A549 (cell line): ENCODE measurements at regions not wholly inside any gene's neighbourhood (a gene's known extent, or its start where the extent isn't known, plus 50 kb on each side); places are given as distances from the start of the nearest gene placed in this dataset.

ENCODE experiments used
- EP300 ChIP-seq, 2 experiments: fragments of >200 bp; sonication (Bioruptor Twin); formaldehyde crosslinking; IDR thresholded peaks; 2 replicates in 1 of 2; 3 replicates in 1 of 2; pipeline ENCODE4 v1.6.1; 2016 to 2017
- ESRRA ChIP-seq: fragments of 150-350 bp; IDR thresholded peaks from 2 replicates; pipeline ENCODE4 v1.6.1; 2014; ENCODE audit warnings: mild to moderate bottlenecking, low read length, borderline replicate concordance
- KDM5A ChIP-seq: fragments of 200-600 bp; sonication (generic); IDR thresholded peaks from 2 replicates; pipeline ENCODE4 v1.6.1; 2016; ENCODE audit warnings: antibody characterized with exemption, mild to moderate bottlenecking
- MAFK ChIP-seq: fragments of 450-650 bp; IDR thresholded peaks from 2 replicates; pipeline ENCODE4 v1.6.1; 2014; ENCODE audit not compliant: partially characterized antibody
- TF ChIP-seq, protein P1 (sequence below): fragments of >200 bp; sonication (Bioruptor Twin); formaldehyde crosslinking; IDR thresholded peaks from 3 replicates; pipeline ENCODE4 v1.5.1; 2016
- TF ChIP-seq, protein P2 (sequence below): fragments of 200-600 bp; sonication (generic); IDR thresholded peaks from 2 replicates; pipeline ENCODE4 v1.6.1; 2016; ENCODE audit warnings: antibody characterized with exemption, mild to moderate bottlenecking, moderate library complexity

DNA sequence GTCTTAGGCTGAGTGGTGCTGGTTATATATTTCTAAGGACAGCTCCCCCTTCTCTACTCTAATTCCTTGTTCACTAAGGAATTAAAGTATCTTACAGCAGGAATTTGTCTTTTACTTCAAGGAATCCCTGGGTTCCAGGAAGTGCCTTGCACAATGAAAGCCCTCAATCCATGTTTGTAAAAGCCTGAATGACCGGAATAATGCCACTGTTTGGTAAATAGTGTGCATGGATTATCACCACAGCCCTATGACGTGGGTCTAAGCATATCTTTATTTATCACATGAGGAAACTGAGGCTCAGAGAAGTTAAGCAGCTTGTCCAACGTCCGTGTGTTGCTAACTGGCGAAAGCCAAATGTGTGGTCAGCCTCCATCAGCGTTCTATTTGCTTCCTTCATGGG is 135.7 kb upstream of the NAV2 start:
- TF ChIP-seq, protein P1, sequence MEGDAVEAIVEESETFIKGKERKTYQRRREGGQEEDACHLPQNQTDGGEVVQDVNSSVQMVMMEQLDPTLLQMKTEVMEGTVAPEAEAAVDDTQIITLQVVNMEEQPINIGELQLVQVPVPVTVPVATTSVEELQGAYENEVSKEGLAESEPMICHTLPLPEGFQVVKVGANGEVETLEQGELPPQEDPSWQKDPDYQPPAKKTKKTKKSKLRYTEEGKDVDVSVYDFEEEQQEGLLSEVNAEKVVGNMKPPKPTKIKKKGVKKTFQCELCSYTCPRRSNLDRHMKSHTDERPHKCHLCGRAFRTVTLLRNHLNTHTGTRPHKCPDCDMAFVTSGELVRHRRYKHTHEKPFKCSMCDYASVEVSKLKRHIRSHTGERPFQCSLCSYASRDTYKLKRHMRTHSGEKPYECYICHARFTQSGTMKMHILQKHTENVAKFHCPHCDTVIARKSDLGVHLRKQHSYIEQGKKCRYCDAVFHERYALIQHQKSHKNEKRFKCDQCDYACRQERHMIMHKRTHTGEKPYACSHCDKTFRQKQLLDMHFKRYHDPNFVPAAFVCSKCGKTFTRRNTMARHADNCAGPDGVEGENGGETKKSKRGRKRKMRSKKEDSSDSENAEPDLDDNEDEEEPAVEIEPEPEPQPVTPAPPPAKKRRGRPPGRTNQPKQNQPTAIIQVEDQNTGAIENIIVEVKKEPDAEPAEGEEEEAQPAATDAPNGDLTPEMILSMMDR = no peak
- no peak for TF ChIP-seq EP300 (IDR thresholded peaks at IDR 0.05)
- TF ChIP-seq, protein P2, sequence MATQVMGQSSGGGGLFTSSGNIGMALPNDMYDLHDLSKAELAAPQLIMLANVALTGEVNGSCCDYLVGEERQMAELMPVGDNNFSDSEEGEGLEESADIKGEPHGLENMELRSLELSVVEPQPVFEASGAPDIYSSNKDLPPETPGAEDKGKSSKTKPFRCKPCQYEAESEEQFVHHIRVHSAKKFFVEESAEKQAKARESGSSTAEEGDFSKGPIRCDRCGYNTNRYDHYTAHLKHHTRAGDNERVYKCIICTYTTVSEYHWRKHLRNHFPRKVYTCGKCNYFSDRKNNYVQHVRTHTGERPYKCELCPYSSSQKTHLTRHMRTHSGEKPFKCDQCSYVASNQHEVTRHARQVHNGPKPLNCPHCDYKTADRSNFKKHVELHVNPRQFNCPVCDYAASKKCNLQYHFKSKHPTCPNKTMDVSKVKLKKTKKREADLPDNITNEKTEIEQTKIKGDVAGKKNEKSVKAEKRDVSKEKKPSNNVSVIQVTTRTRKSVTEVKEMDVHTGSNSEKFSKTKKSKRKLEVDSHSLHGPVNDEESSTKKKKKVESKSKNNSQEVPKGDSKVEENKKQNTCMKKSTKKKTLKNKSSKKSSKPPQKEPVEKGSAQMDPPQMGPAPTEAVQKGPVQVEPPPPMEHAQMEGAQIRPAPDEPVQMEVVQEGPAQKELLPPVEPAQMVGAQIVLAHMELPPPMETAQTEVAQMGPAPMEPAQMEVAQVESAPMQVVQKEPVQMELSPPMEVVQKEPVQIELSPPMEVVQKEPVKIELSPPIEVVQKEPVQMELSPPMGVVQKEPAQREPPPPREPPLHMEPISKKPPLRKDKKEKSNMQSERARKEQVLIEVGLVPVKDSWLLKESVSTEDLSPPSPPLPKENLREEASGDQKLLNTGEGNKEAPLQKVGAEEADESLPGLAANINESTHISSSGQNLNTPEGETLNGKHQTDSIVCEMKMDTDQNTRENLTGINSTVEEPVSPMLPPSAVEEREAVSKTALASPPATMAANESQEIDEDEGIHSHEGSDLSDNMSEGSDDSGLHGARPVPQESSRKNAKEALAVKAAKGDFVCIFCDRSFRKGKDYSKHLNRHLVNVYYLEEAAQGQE = no peak
- TF ChIP-seq ESRRA = no peak
- TF ChIP-seq MAFK = no peak
- no peak for TF ChIP-seq KDM5A
